Neural progenitor cell (in vitro differentiated cells): ENCODE measurements at regions not wholly inside any gene's neighbourhood (a gene's known extent, or its start where the extent isn't known, plus 50 kb on each side); places are given as distances from the start of the nearest gene placed in this dataset.

Experiments used
- DNase-seq: peaks from one replicate; pipeline ENCODE4 v3.0.0-alpha.2; 2016; ENCODE audit warnings: low spot score
- H2AFZ ChIP-seq: fragments of 200-600 bp; sonication (generic); replicated peaks from 2 replicates; pipeline ENCODE4 v1.6.1; 2016; ENCODE audit warnings: antibody characterized with exemption
- H3F3A ChIP-seq: fragments of 200-600 bp; sonication (generic); 2 replicates; pipeline ENCODE4 v1.6.1; 2016; ENCODE audit warnings: antibody characterized with exemption, low read depth
- H3K27ac ChIP-seq: fragments of 200-600 bp; sonication (generic); 2 replicates; pipeline ENCODE4 v1.5.1; 2016; ENCODE audit warnings: mild to moderate bottlenecking
- H3K27me3 ChIP-seq: fragments of 200-600 bp; sonication (generic); 2 replicates; pipeline ENCODE4 v1.6.1; 2016; ENCODE audit warnings: mild to moderate bottlenecking, moderate library complexity
- H3K36me3 ChIP-seq: fragments of 200-600 bp; sonication (generic); 2 replicates; pipeline ENCODE4 v1.5.1; 2016
- H3K4me1 ChIP-seq: fragments of 200-600 bp; sonication (generic); 2 replicates; pipeline ENCODE4 v1.6.1; 2016; ENCODE audit warnings: mixed run types
- H3K4me2 ChIP-seq: fragments of 200-600 bp; sonication (generic); 2 replicates; pipeline ENCODE4 v1.6.1; 2016
- H3K4me3 ChIP-seq: fragments of 200-600 bp; sonication (generic); 2 replicates; pipeline ENCODE4 v1.5.1; 2016
- H3K79me2 ChIP-seq: fragments of 200-600 bp; sonication (generic); 2 replicates; pipeline ENCODE4 v1.6.1; 2016; ENCODE audit warnings: low read depth
- H3K9ac ChIP-seq: fragments of 200-600 bp; sonication (generic); 2 replicates; pipeline ENCODE4 v1.6.1; 2016
- H3K9me3 ChIP-seq: fragments of 200-600 bp; sonication (generic); 2 replicates; pipeline ENCODE4 v1.5.1; 2016; ENCODE audit warnings: low read depth
- H4K20me1 ChIP-seq: fragments of 200-600 bp; sonication (generic); 2 replicates; pipeline ENCODE4 v1.6.1; 2016; ENCODE audit warnings: low read depth
- H3K27ac Mint-ChIP-seq: 3 replicates; pipeline ENCODE4 v1.8.0; 2021; ENCODE audit warnings: mixed read lengths
- H3K27me3 Mint-ChIP-seq: 2 replicates; pipeline ENCODE4 v1.8.0; 2022; ENCODE audit warnings: low read depth, mild to moderate bottlenecking, inconsistent platforms, moderate library complexity, mixed read lengths; ENCODE audit not compliant: insufficient read depth
- H3K36me3 Mint-ChIP-seq: 3 replicates; pipeline ENCODE4 v1.8.0; 2021; ENCODE audit warnings: mixed read lengths
- H3K4me1 Mint-ChIP-seq: 3 replicates; pipeline ENCODE4 v1.8.0; 2021; ENCODE audit warnings: mixed read lengths
- H3K4me3 Mint-ChIP-seq: 3 replicates; pipeline ENCODE4 v1.8.0; 2021; ENCODE audit warnings: mild to moderate bottlenecking, moderate library complexity, mixed read lengths
- H3K9me3 Mint-ChIP-seq: 3 replicates; pipeline ENCODE4 v1.8.0; 2020; ENCODE audit warnings: mixed read lengths
- EZH2 ChIP-seq: fragments of 200-600 bp; sonication (generic); IDR thresholded peaks from 2 replicates; pipeline ENCODE4 v1.6.1; 2017; ENCODE audit warnings: antibody characterized with exemption, mild to moderate bottlenecking, moderate library complexity
- EZH2phosphoT487 ChIP-seq: fragments of 200-600 bp; sonication (generic); IDR thresholded peaks from 2 replicates; pipeline ENCODE4 v1.6.1; 2017; ENCODE audit warnings: antibody characterized with exemption
- TF ChIP-seq, protein P1 (sequence below): fragments of 200-600 bp; sonication (generic); IDR thresholded peaks from 2 replicates; pipeline ENCODE4 v1.5.1; 2017; ENCODE audit warnings: antibody characterized with exemption, mild to moderate bottlenecking

DNA sequence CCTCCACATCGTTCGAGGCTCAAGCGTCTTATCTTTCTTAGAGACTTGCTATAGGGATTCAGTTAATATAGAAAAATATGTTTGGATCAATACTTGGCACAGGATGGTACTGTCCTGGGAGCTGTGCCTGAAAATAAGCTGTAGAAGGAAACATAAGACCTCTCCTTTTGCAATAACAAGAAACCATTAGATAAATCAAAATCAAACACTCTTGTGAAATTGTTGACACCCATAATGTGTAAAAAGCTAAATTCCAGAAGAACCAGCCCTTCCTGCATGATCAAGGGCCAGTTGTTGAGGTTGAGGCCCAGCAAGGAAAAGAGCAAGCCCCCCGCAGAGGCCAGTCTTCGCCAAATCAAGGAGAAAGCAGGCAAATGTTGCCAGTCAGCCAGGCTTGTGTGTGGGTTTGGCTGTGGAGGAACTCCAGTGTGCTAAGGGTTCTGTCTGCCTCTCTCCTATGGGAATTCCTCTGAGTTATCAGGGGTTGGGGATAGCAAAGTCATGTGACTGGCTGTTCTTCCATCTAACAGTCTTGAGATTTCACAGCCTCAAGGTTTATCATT is 185.7 kb downstream of the ACKR3 start:
- H3K27me3 Mint-ChIP-seq: peaks cover 2% of the 10 kb centered on the region
- Histone ChIP-seq H3K36me3 (no peaks in the 10 kb centered on the region), H3K79me2 (no peaks in the 10 kb centered on the region), H3K4me1 (peaks cover 28% of the 10 kb centered on the region), H3K4me2 (no peak overlapping the region), H4K20me1 (no peaks in the 10 kb centered on the region), H3K27me3 (no peaks in the 10 kb centered on the region), H2AFZ (peak overlapping the region; percentile 12), H3K9ac (no peak overlapping the region), H3K4me3 (no peak overlapping the region), H3F3A (peaks cover 9% of the 10 kb centered on the region), H3K9me3 (no peaks in the 10 kb centered on the region), H3K27ac (no peak overlapping the region)
- no peak for TF ChIP-seq EZH2
- TF ChIP-seq EZH2phosphoT487: no peak
- TF ChIP-seq, protein P1, sequence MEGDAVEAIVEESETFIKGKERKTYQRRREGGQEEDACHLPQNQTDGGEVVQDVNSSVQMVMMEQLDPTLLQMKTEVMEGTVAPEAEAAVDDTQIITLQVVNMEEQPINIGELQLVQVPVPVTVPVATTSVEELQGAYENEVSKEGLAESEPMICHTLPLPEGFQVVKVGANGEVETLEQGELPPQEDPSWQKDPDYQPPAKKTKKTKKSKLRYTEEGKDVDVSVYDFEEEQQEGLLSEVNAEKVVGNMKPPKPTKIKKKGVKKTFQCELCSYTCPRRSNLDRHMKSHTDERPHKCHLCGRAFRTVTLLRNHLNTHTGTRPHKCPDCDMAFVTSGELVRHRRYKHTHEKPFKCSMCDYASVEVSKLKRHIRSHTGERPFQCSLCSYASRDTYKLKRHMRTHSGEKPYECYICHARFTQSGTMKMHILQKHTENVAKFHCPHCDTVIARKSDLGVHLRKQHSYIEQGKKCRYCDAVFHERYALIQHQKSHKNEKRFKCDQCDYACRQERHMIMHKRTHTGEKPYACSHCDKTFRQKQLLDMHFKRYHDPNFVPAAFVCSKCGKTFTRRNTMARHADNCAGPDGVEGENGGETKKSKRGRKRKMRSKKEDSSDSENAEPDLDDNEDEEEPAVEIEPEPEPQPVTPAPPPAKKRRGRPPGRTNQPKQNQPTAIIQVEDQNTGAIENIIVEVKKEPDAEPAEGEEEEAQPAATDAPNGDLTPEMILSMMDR: no peak
- H3K4me1 Mint-ChIP-seq: peaks cover 29% of the 10 kb centered on the region
- no peaks in the 10 kb centered on the region for H3K9me3 Mint-ChIP-seq
- H3K27ac Mint-ChIP-seq: no peak overlapping the region
- DNase-seq: no peak
- no peak overlapping the region for H3K4me3 Mint-ChIP-seq
- no peaks in the 10 kb centered on the region for H3K36me3 Mint-ChIP-seq

DNA sequence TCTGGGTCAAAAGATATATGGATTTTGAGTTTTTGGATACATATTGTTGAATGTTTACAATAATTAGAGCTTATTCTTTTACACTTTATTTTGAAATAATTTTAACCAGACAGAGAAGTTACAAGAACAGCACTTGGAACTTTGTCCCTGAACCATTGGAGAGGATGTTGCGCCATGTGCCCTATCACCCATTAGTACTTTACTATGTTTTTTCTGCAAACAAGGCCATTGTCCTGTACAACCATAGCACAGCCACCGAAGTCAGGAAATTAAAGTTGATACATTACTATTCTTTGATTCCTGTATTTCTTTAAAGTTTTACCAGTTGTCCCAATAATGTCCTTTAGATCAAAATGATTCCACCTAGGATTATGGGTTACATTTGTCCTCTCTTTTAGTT is 188.8 kb downstream of the ACKR3 start:
- no peak overlapping the region for H3K9ac ChIP-seq
- H3K27me3 ChIP-seq: no peaks in the 10 kb centered on the region
- Mint-ChIP-seq H3K27me3 (no peaks in the 10 kb centered on the region), H3K27ac (no peak overlapping the region), H3K36me3 (no peaks in the 10 kb centered on the region), H3K4me1 (peaks cover 19% of the 10 kb centered on the region), H3K9me3 (no peaks in the 10 kb centered on the region), H3K4me3 (no peak overlapping the region)
- DNase-seq: no peak
- no peaks in the 10 kb centered on the region for H3K79me2 ChIP-seq
- TF ChIP-seq, protein P1: no peak
- TF ChIP-seq EZH2phosphoT487 (no peak), EZH2 (no peak)
- H3K4me3 ChIP-seq: no peak overlapping the region
- H2AFZ ChIP-seq: no peak overlapping the region
- peaks cover 21% of the 10 kb centered on the region for H3K4me1 ChIP-seq
- no peak overlapping the region for H3K4me2 ChIP-seq
- H3K36me3 ChIP-seq: no peaks in the 10 kb centered on the region
- H3K27ac ChIP-seq: no peak overlapping the region
- H3K9me3 ChIP-seq: no peaks in the 10 kb centered on the region
- peaks cover 9% of the 10 kb centered on the region for H3F3A ChIP-seq
- no peaks in the 10 kb centered on the region for H4K20me1 ChIP-seq

DNA sequence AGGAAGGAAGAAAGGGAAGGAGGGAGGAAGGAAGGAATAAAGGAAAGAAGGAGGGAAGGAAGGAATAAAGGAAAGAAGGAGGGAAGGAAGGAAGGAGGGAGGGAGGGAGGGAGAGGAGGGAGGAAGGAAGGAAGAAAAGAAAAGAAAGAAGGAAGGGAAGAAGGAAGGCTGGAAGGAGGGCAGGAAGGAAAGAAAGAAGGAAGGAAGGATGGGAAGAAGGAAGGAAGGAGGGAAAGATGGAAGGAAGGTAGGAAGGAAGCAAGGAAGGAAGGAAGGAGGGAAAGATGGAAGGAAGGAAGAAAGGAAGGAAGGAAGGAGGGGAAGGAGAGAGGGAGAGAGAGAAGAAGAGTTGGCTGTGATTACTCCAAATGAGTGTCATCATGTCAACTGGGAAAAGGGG is 190.6 kb downstream of the ACKR3 start:
- no peaks in the 10 kb centered on the region for H3K9me3 ChIP-seq
- no peaks in the 10 kb centered on the region for H3K27me3 ChIP-seq
- H3K27ac Mint-ChIP-seq: no peak overlapping the region
- H3K4me1 ChIP-seq: peaks cover 10% of the 10 kb centered on the region
- peaks cover 2% of the 10 kb centered on the region for H3K4me1 Mint-ChIP-seq
- H3K4me3 Mint-ChIP-seq: no peak overlapping the region
- no peaks in the 10 kb centered on the region for H3K36me3 ChIP-seq
- H3K79me2 ChIP-seq: no peaks in the 10 kb centered on the region
- H2AFZ ChIP-seq: no peak overlapping the region
- no peaks in the 10 kb centered on the region for H3K36me3 Mint-ChIP-seq
- no peak overlapping the region for H3K27ac ChIP-seq
- no peak for DNase-seq
- H3K27me3 Mint-ChIP-seq: no peaks in the 10 kb centered on the region
- no peaks in the 10 kb centered on the region for H4K20me1 ChIP-seq
- H3K9me3 Mint-ChIP-seq: no peaks in the 10 kb centered on the region
- H3K9ac ChIP-seq: no peak overlapping the region
- H3K4me3 ChIP-seq: no peak overlapping the region
- no peak overlapping the region for H3K4me2 ChIP-seq
- H3F3A ChIP-seq: no peaks in the 10 kb centered on the region
- no peak for TF ChIP-seq EZH2phosphoT487
- TF ChIP-seq, protein P1: no peak
- no peak for TF ChIP-seq EZH2
